Right hindlimb (tissue), 1 donor: ENCODE measurements at regions not wholly inside any gene's neighbourhood (a gene's known extent, or its start where the extent isn't known, plus 50 kb on each side); places are given as distances from the start of the nearest gene placed in this dataset.

Experiments used
- DNase-seq: peaks from one replicate; pipeline ENCODE4 v3.0.0-alpha.2; 2018

- no peak for DNase-seq
Measured at GRCh38 chr6:156400487-156400886, 376.7 kb upstream of the ARID1B start.

GRCh38 chr6:156398966-156399365, 378.2 kb upstream of the ARID1B start:
- no peak for DNase-seq

- DNase-seq: no peak
Measured at GRCh38 chr6:156398371-156398770, 378.8 kb upstream of the ARID1B start.

- DNase-seq: no peak
Measured at GRCh38 chr6:156396791-156397418, 380.3 kb upstream of the ARID1B start.

- no peak for DNase-seq
Measured at GRCh38 chr6:156396068-156396771, 381.0 kb upstream of the ARID1B start.

- DNase-seq: no peak
Measured at GRCh38 chr6:156395276-156395675, 381.9 kb upstream of the ARID1B start.

- no peak for DNase-seq
Measured at GRCh38 chr6:156392648-156393047, 384.5 kb upstream of the ARID1B start.

- DNase-seq: no peak
Measured at GRCh38 chr6:156391977-156392376, 385.2 kb upstream of the ARID1B start.

GRCh38 chr6:156391061-156391672, 386.0 kb upstream of the ARID1B start:
- DNase-seq: no peak

- no peak for DNase-seq
Measured at GRCh38 chr6:156390621-156391020, 386.6 kb upstream of the ARID1B start.

GRCh38 chr6:156389296-156389695, 387.9 kb upstream of the ARID1B start:
- no peak for DNase-seq

GRCh38 chr6:156387472-156387871, 389.7 kb upstream of the ARID1B start:
- DNase-seq: no peak

GRCh38 chr6:156383059-156383458, 394.1 kb upstream of the ARID1B start:
- no peak for DNase-seq

GRCh38 chr6:156379392-156380289, 397.5 kb upstream of the ARID1B start:
- DNase-seq: no peak

- DNase-seq: no peak
Measured at GRCh38 chr6:156378853-156379252, 398.3 kb upstream of the ARID1B start.

GRCh38 chr6:156376091-156376490, 401.1 kb upstream of the ARID1B start:
- DNase-seq: no peak

- no peak for DNase-seq
Measured at GRCh38 chr6:156359912-156360311, 417.3 kb upstream of the ARID1B start.

- DNase-seq: no peak
Measured at GRCh38 chr6:156352861-156353260, 424.3 kb upstream of the ARID1B start.

- DNase-seq: no peak
Measured at GRCh38 chr6:156351346-156351966, 425.7 kb upstream of the ARID1B start.

- no peak for DNase-seq
Measured at GRCh38 chr6:156350337-156350736, 426.8 kb upstream of the ARID1B start.

GRCh38 chr6:156348849-156349248, 428.3 kb upstream of the ARID1B start:
- DNase-seq: no peak

- DNase-seq: no peak
Measured at GRCh38 chr6:156348424-156348823, 428.8 kb upstream of the ARID1B start.

GRCh38 chr6:156347656-156348055, 429.5 kb upstream of the ARID1B start:
- no peak for DNase-seq
